ENCODE measurements at regions not wholly inside any gene's neighbourhood (a gene's known extent, or its start where the extent isn't known, plus 50 kb on each side); places are given as distances from the start of the nearest gene placed in this dataset.

- DNase-seq (ENCODE audit: extremely low read depth in 1 of 4, low spot score in 3 of 4) (no peak), ATAC-seq (no peak), FAIRE-seq (no peak)
- BruUV-seq (replicated peaks), result no TSS peak
- ChIA-PET POLR2A (no interaction called here), CTCF (ENCODE audit: low intra/inter-chr PET ratio) (no interaction called here)
- Histone ChIP-seq H4K20me1 (replicated peaks; ENCODE audit: control insufficient read depth, insufficient read depth, low read length) (no peaks in the 10 kb centered on the region), H3K36me3 (ENCODE audit: control insufficient read depth, insufficient read depth, low read length) (no peaks in the 10 kb centered on the region), H3K27me3 (ENCODE audit: control insufficient read depth in 2 of 2, insufficient read depth in 2 of 2, low read length in 2 of 2) (no peaks in the 10 kb centered on the region), H2AFZ (ENCODE audit: low read depth, low read length) (no peak overlapping the region), H3K9me1 (ENCODE audit: control insufficient read depth, insufficient read depth, low read length) (no peaks in the 10 kb centered on the region), H3K79me2 (ENCODE audit: control insufficient read depth, insufficient read depth, low read length) (no peaks in the 10 kb centered on the region), H3K27ac (ENCODE audit: extremely low read depth, low read depth, low read length) (no peak overlapping the region), H3K9me3 (replicated peaks; ENCODE audit: control insufficient read depth, insufficient read depth, low read depth, low read length) (no peaks in the 10 kb centered on the region), H3K9ac (ENCODE audit: insufficient read depth in 1 of 2, low read depth in 2 of 2, low read length in 2 of 2) (no peak overlapping the region), H3K4me1 (replicated peaks in 1 of 2; ENCODE audit: control insufficient read depth in 2 of 2, insufficient read depth in 2 of 2, low read length in 2 of 2) (no peaks in the 10 kb centered on the region), H3K4me3 (no peak overlapping the region), H3K4me2 (ENCODE audit: insufficient read depth, low read length) (no peak overlapping the region)
- TF ChIP-seq U2AF1 (optimal IDR thresholded peaks at IDR 0.05; ENCODE audit: low read depth, low read length) (no peak), COPS2 (conservative IDR thresholded peaks at IDR 0.05) (no peak), NCOA4 (IDR thresholded peaks at IDR 0.05; ENCODE audit: partially characterized antibody) (no peak)
- intact Hi-C loops (cut with micrococcal nuclease) (no loop called here), in situ Hi-C loops (cut with MboI) (no loop called here)
- 0% methylated on average over 1 of the region's 1 CpG for WGBS (ENCODE audit: insufficient coverage, low coverage, missing lambda C conversion rate)
Measured at GRCh38 chr2:83579507-83579906, 879.6 kb downstream of the SUCLG1 start.

- no peaks in the 10 kb centered on the region for H3K36me3 ChIP-seq (ENCODE audit: control insufficient read depth, insufficient read depth, low read length)
- 0% methylated on average over 2 of the region's 2 CpGs for WGBS (ENCODE audit: insufficient coverage, low coverage, missing lambda C conversion rate)
- H4K20me1 ChIP-seq (replicated peaks; ENCODE audit: control insufficient read depth, insufficient read depth, low read length), result no peaks in the 10 kb centered on the region
- no peak overlapping the region for H3K27ac ChIP-seq (ENCODE audit: extremely low read depth, low read depth, low read length)
- in situ Hi-C loops (cut with MboI), result no loop called here
- no peak overlapping the region for H3K4me3 ChIP-seq
- no peak overlapping the region for H2AFZ ChIP-seq (ENCODE audit: low read depth, low read length)
- no peaks in the 10 kb centered on the region for H3K9me3 ChIP-seq (replicated peaks; ENCODE audit: control insufficient read depth, insufficient read depth, low read depth, low read length)
- no peak overlapping the region for H3K4me2 ChIP-seq (ENCODE audit: insufficient read depth, low read length)
- ChIA-PET CTCF (ENCODE audit: low intra/inter-chr PET ratio) (no interaction called here), POLR2A (no interaction called here)
- no peaks in the 10 kb centered on the region for H3K4me1 ChIP-seq (replicated peaks in 1 of 2; ENCODE audit: control insufficient read depth in 2 of 2, insufficient read depth in 2 of 2, low read length in 2 of 2)
- no peaks in the 10 kb centered on the region for H3K9me1 ChIP-seq (ENCODE audit: control insufficient read depth, insufficient read depth, low read length)
- intact Hi-C loops (cut with micrococcal nuclease), result no loop called here
- no peak for ATAC-seq
- FAIRE-seq, result no peak
- H3K79me2 ChIP-seq (ENCODE audit: control insufficient read depth, insufficient read depth, low read length), result no peaks in the 10 kb centered on the region
- H3K27me3 ChIP-seq (ENCODE audit: control insufficient read depth in 2 of 2, insufficient read depth in 2 of 2, low read length in 2 of 2), result no peaks in the 10 kb centered on the region
- no peak for DNase-seq (ENCODE audit: extremely low read depth in 1 of 4, low spot score in 3 of 4)
- no peak overlapping the region for H3K9ac ChIP-seq (ENCODE audit: insufficient read depth in 1 of 2, low read depth in 2 of 2, low read length in 2 of 2)
- BruUV-seq (replicated peaks), result no TSS peak
- no peak for TF ChIP-seq ZNF354B (CRISPR knock-in tag; IDR thresholded peaks at IDR 0.05)
- TF ChIP-seq MED1 (CRISPR knock-in tag; IDR thresholded peaks at IDR 0.05; ENCODE audit: borderline replicate concordance), result no peak
- no peak for TF ChIP-seq THRB (CRISPR knock-in tag; conservative IDR thresholded peaks at IDR 0.05)
- no peak for TF ChIP-seq HMG20B (CRISPR knock-in tag; IDR thresholded peaks at IDR 0.05)
- TF ChIP-seq EP300 (IDR thresholded peaks at IDR 0.05; ENCODE audit: low read length), result no peak
- TF ChIP-seq PURB (CRISPR knock-in tag; IDR thresholded peaks at IDR 0.05; ENCODE audit: low read depth), result no peak
- no peak for TF ChIP-seq MCM3 (IDR thresholded peaks at IDR 0.05)
- no peak for TF ChIP-seq POLR2A (conservative IDR thresholded peaks at IDR 0.05)
- no peak for TF ChIP-seq ZNF584 (CRISPR knock-in tag; IDR thresholded peaks at IDR 0.05; ENCODE audit: low read depth)
- TF ChIP-seq ZNF639 (CRISPR knock-in tag; conservative IDR thresholded peaks at IDR 0.05 in 1 of 2, IDR thresholded peaks at IDR 0.05 in 1 of 2), result no peak
- no peak for TF ChIP-seq CBX8 (IDR thresholded peaks at IDR 0.05; ENCODE audit: borderline replicate concordance, extremely low read depth, low read depth, low read length, poor library complexity, severe bottlenecking)
Measured at GRCh38 chr2:83578405-83578804, 880.7 kb downstream of the SUCLG1 start.
